ENCODE measurements at regions not wholly inside any gene's neighbourhood (a gene's known extent, or its start where the extent isn't known, plus 50 kb on each side); places are given as distances from the start of the nearest gene placed in this dataset.

GRCh38 chr17:71486261-71486660 is 634.6 kb upstream of the SOX9 start:
- no peak for TF ChIP-seq HNF4G (IDR thresholded peaks at IDR 0.05)
- TF ChIP-seq CTCF (IDR thresholded peaks at IDR 0.05; ENCODE audit: low read depth, low read length, missing input control): no peak
- TF ChIP-seq RXRA (IDR thresholded peaks at IDR 0.05): no peak
- TF ChIP-seq SP1 (IDR thresholded peaks at IDR 0.05): no peak
- TF ChIP-seq ATF3 (IDR thresholded peaks at IDR 0.05): no peak
- no peak for TF ChIP-seq ZBTB33 (IDR thresholded peaks at IDR 0.05)
- no peak for TF ChIP-seq MAX (IDR thresholded peaks at IDR 0.05)

All from liver (tissue), 3 donors.